NCI-H2171 (cell line): ENCODE measurements at regions not wholly inside any gene's neighbourhood (a gene's known extent, or its start where the extent isn't known, plus 50 kb on each side); places are given as distances from the start of the nearest gene placed in this dataset.

Experiments
- DNase-seq: peaks from one replicate; lab custom pipeline; 2025; lab: John Stamatoyannopoulos, UW

GRCh38 chr2:21253311-21254027, 129.7 kb downstream of the TDRD15 start:
- DNase-seq = no peak

GRCh38 chr2:21254170-21254965, 130.6 kb downstream of the TDRD15 start:
- DNase-seq = no peak

DNA sequence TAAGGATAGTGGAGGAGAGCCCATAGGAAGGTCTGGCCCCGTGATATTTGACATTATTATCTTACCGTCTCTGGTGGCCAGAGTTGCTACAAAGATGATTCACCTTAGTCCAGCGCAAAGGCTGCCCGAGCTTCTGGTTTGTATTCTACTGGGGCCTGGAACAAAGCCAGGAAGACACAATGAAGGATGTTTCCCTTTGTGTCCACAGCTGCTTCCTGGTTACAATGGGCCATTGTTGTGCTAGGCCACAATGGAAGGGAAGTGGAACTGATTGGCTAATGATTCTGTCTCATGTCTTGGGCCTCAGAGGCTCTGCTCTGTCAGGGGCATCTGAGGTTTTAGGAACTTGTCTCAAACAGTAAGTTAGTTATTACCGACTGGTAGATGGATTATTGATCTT, 132.2 kb downstream of the TDRD15 start:
- no peak for DNase-seq

- no peak for DNase-seq
These were observed 133.9 kb downstream of the TDRD15 start for GRCh38 chr2:21257621-21258020.

DNA sequence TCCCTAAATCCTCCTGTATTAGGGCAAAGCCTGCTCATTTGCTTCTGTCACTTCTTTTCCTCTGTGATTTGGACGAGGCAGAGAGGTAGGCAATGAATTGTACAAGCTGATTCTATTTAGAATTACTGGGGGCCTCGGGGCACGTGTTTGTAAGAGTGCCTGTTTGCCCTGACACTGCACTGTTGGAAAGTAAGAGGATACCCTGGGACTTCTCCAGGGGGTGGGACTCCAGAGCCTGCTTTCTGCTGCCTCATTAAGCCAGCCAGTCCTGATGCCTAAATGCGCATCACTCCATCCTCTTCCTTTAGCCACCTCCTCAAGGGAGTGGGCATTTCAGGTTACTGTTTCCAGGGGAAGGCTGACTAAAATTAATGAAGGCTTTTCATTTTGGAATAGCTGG, 134.3 kb downstream of the TDRD15 start:
- DNase-seq = no peak

GRCh38 chr2:21260311-21260710, 136.5 kb downstream of the TDRD15 start:
- no peak for DNase-seq

DNA sequence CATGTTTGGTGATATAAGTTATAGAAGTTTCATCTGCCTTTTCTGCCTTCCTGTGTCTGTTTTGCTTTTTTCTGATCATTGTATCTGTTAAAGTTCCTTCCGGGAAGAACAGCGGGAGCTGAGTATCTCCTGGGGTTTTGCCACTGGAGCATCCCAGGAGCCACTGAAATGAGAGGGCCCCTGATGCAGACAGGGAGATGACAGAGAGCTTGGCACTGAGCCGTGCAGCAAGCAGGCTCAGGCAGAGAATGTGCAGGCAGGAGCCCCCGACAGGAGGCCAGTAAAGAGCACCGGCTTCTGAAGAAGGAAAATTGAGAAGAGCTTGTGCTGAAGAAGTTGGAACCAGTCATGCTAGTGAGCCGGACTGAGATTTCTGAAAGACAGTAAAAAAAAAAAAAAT, 137.8 kb downstream of the TDRD15 start:
- DNase-seq = no peak

GRCh38 chr2:21262426-21262940, 138.7 kb downstream of the TDRD15 start:
- no peak for DNase-seq

DNA sequence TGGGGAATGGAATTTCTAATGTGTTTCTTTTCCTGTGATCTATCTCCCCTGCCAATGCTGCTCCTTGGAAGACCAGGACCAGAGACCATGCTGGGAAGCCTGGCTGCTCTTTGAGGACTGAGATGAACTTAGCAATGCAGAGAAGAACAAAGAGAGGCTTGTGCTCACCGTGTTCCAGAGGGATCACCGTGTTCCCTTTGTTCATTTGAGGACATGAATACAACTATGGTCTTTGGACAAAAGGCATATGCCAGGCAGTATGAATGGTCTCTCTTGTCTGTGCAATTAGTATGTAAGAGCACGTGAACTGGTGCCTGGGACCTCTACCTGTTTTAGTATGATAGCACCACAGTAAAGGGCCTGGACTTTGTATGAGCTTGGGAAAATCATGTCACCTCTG, 139.9 kb downstream of the TDRD15 start:
- DNase-seq = no peak

- no peak for DNase-seq
These were observed 142.0 kb downstream of the TDRD15 start for GRCh38 chr2:21265752-21266151.

DNA sequence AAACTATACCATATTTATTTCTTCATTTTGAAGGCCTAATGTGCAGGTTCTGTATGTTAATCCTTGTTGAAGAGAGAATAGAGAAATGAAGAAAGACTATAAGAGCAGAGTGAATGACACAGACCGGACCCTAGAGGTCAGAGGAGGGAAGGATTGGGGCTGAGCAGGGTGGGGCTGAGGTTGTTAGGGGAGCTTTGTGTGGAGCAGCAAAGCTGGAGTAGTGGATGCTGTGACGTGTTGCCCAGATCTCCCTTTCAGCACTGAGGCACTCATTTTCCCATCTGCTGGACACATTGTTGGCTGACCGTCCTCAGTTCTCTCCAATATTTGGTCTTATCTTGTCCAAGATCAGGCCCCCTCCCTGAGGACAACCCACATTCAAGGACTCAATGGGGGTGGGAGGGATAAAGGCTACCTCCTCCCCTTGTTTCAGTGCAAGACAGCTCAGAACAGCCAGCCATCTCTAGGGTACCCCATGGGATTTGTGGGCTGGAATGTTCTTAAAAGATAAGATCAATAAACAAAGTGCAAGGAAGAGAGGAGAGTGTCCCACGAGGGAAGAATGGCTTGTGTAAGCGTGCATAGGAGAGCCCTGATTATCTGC, 143.6 kb downstream of the TDRD15 start:
- no peak for DNase-seq

DNA sequence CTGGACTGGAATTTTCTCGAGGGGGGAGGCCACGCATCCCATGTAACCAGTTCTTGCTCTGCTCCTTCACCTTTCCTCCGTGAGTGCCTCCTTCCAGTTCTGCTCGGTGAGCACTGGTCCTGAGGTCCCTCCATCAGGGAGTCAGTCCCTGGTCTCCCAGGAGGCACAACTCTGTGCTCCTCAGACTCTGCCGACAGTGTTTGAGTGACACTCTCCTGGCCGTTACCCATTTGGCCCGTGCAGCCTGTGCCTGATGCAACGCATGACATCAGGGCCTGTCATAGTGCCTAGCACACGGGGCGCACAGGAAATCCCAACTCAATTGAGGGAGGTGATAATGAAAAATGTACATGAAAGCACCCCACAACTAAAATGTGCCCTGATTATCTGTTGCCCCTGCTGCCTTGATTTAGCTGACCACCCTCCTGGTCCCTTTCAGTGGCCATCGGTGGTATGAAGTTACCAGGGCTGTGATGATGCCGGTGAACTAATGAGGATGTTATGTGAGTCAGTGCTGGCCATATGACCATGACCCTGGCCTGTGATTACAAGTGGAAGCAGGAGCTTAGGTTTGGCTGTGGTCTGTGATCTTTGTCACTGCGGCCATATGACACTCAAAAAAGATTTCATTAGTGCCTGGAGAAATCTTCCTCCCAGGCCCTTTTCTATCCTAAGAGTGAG, 144.6 kb downstream of the TDRD15 start:
- DNase-seq = no peak

DNA sequence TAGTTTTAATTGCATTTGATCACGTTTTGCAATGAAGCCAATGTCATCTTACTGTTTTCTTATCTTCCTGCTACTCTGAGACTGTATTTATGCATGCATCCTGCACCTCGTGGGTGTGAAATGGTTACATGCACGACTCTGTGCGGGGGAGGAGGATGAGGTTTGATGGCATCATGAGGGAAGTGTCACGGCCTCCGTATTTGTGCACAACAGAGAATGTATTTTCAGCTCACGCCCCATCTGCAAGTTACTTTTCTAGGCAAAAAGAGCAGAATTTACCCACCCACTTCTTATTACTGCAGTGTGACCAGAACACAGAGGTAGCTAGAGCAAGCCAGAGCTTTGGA, 145.1 kb downstream of the TDRD15 start:
- DNase-seq = no peak

DNA sequence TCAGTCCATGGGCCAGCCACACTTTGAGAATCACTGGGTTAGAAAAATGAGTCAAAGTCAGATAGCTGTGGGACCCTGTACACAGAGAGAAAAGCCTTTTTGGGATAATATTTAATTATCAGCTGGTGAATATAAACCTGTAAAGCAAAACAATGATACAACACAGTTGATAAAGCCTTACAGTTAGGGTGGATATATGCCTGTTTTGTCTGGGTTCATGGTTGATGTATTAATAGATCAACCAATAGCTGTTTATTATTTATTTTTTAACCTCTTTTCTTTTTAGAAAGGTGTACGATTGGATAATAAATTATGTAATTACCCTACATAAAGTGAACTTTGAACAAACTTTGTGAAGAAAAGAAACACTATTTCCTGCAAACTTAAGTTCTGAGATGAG, 145.6 kb downstream of the TDRD15 start:
- DNase-seq = no peak

DNA sequence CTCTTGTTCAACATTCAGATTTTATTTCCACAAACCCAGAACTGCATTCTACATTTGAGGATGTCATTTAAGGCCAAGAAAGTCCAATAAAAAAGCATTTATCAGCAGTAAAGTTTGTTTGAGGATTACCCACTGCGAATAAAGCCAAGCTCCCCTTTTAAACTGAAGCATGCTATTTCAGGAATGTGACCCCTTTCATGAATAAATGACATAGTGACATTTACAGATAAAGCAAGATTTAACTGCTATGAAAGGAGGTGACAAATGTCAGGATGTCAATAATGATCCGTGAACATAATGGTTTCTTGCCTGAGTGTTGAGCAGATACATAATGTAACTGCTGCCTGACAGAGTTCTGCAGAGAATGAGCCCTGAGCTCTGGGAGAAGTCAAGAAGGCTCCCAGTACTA, 146.3 kb downstream of the TDRD15 start:
- no peak for DNase-seq

DNA sequence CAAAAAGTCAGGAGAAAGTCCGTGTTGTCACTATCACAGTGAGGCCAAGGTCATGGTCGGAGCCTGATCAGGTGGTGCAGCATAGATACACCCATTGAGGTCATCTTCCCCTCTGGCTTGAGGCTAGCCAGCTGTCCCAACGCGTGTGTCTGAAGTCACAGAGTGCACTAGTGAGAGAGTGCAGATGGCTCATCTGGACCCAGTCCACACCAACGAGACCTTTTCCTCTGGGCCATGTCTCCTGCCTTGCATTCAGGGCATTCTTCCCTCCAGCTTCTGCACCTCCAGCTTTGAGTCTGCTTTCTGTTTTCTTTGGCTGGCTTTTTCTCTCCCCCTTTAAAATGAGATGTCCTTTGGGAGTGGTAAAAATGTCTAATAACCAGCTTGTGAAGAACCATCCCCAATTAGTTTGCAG, 146.9 kb downstream of the TDRD15 start:
- DNase-seq = no peak

- DNase-seq = peak; percentile 80
These were observed 152.4 kb downstream of the TDRD15 start for GRCh38 chr2:21276163-21276562.

DNA sequence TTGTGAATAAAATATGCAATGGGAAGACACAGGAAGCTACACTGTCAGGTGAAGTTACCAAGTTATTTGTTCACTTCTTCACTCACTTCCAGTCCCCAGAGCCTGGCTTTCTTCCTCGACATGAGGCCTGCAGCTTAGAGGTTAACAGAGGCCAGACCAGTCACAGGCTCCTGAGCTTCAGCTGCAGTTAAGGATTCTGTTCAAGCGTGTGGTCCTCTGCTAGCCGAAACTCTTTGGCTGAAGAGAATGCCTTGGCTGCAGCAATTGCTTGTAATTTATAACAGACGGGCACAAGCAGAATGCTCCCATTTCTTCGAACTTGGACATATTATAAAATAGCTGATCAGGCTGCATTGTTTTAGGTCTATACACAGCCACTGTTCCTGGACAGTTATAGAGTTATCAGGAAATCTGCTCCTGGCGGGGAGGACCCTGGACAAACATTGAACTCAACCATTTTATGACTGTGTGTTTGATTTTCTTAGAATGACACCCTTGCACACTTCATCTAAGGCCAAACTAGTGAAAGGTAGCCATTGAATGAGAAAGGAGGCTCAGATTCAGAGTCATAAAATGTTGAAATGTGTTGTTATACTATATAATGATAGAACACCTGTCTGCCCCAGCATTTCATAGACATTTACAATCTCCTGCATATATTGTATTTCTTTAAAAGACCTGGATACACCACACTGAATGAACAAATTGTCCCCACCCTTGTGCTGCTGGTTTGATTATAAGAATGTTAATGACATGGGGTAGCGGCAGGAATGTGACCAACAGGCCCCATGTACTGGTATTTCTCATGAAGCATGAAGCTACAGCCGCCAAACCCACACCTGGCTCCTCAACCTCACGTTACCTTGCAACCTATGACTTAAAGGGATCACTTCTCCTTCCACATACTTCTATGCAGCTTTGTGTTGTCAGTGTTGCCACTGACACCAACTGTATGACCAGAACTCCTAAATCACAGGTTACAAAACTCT, 153.6 kb downstream of the TDRD15 start:
- no peak for DNase-seq

DNA sequence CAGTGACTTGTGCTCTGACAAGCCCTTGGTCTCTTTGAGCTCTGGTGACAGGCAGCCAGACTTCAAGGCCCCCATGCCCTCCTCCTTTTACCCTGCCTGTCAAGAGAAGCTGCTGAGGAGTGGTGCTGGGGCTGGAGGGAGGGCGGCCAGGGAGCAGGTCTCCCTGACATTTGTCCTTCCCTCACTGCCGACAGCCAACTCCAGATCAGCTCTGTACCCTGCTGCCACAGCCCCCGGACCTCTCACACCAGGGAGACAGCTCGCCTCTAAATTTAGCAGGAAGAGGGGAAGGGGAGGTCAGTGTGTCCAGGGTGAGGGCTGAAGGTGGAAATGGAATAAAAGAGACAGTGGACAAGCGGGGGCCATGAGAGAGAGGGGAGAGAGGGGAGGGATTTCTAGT, 155.8 kb downstream of the TDRD15 start:
- DNase-seq = no peak

GRCh38 chr2:21280793-21281192, 157.0 kb downstream of the TDRD15 start:
- DNase-seq = no peak

DNA sequence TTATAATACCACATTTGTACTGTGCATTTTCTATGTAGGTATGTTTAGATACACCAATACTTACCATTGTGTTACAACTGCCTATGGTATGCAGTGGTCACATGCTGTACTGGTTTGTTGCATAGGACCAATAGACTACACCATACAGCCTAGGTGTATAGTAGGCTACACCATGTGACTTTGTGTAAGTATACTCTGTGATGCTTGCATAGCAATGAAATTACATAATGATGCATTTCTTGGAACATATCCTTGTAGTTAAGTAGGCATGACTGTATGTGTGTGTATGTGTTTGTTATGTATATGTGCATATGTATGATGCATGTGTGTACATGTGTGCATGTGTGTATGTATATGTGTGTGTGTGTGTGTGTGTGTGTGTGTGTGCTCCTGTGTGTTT, 157.6 kb downstream of the TDRD15 start:
- DNase-seq = no peak
